GM21367 (cell line): ENCODE measurements at regions not wholly inside any gene's neighbourhood (a gene's known extent, or its start where the extent isn't known, plus 50 kb on each side); places are given as distances from the start of the nearest gene placed in this dataset.
"Not testable (repeated sequence)": the region's sequence is repeated elsewhere in the genome, so short reads cannot be mapped to it uniquely, and the experiment has no call there.

Experiments
- ATAC-seq: cut with Tn5 transposase; IDR thresholded peaks from one replicate; pipeline ENCODE4 v1.9.1; 2021; ENCODE audit not compliant: unreplicated experiment

GRCh38 chr16:63890081-63890480, 1231.8 kb downstream of the CDH11 start:
- ATAC-seq = no peak

- ATAC-seq = no peak
Measured at GRCh38 chr16:63883091-63883490, 1238.8 kb downstream of the CDH11 start.

GRCh38 chr16:63882576-63882975, 1239.3 kb downstream of the CDH11 start:
- ATAC-seq = no peak

GRCh38 chr16:63880948-63881347, 1240.9 kb downstream of the CDH11 start:
- ATAC-seq = no peak

GRCh38 chr16:63877401-63877800, 1244.5 kb downstream of the CDH11 start:
- ATAC-seq = no peak

GRCh38 chr16:63876103-63876502, 1245.8 kb downstream of the CDH11 start:
- no peak for ATAC-seq

- not testable (repeated sequence) for ATAC-seq
Measured at GRCh38 chr16:63860700-63861099, 1261.2 kb downstream of the CDH11 start.

GRCh38 chr16:63856537-63856936, 1265.3 kb downstream of the CDH11 start:
- ATAC-seq = no peak

GRCh38 chr16:63850979-63851378, 1270.9 kb downstream of the CDH11 start:
- ATAC-seq = no peak

GRCh38 chr16:63841271-63841670, 1280.6 kb downstream of the CDH11 start:
- ATAC-seq = no peak

GRCh38 chr16:63830061-63830460, 1291.8 kb downstream of the CDH11 start:
- no peak for ATAC-seq

GRCh38 chr16:63822818-63823217, 1299.0 kb downstream of the CDH11 start:
- ATAC-seq = no peak

GRCh38 chr16:63816276-63816675, 1305.6 kb downstream of the CDH11 start:
- ATAC-seq = no peak

GRCh38 chr16:63813862-63814261, 1308.0 kb downstream of the CDH11 start:
- ATAC-seq = no peak

- ATAC-seq = no peak
Measured at GRCh38 chr16:63808730-63809129, 1313.1 kb downstream of the CDH11 start.

GRCh38 chr16:63806794-63807506, 1314.9 kb downstream of the CDH11 start:
- no peak for ATAC-seq

GRCh38 chr16:63804126-63804525, 1317.7 kb downstream of the CDH11 start:
- ATAC-seq = no peak

GRCh38 chr16:63789603-63790002, 1332.3 kb downstream of the CDH11 start:
- no peak for ATAC-seq

GRCh38 chr16:63787014-63787413, 1334.8 kb downstream of the CDH11 start:
- no peak for ATAC-seq

GRCh38 chr16:63785170-63785569, 1336.7 kb downstream of the CDH11 start:
- no peak for ATAC-seq

- ATAC-seq = no peak
Measured at GRCh38 chr16:63776437-63776836, 1345.4 kb downstream of the CDH11 start.

- no peak for ATAC-seq
Measured at GRCh38 chr16:63776034-63776433, 1345.8 kb downstream of the CDH11 start.

GRCh38 chr16:63774302-63774701, 1347.6 kb downstream of the CDH11 start:
- ATAC-seq = no peak
